Gastroesophageal sphincter (tissue), 4 donors: ENCODE measurements at regions not wholly inside any gene's neighbourhood (a gene's known extent, or its start where the extent isn't known, plus 50 kb on each side); places are given as distances from the start of the nearest gene placed in this dataset.

Experiments used
- ATAC-seq: fragments of 150-250 bp; one replicate; pipeline ENCODE4 v1.9.1; 2016; ENCODE audit warnings: mild to moderate bottlenecking, moderate library complexity
- H3K27ac ChIP-seq, 4 donors: fragments of 200-600 bp; sonication (generic) in 3 of 4; 1 replicate in 3 of 4; 2 replicates in 1 of 4; pipeline ENCODE4 v1.5.1; 2016 to 2019
- H3K27me3 ChIP-seq: fragments of 200-600 bp; sonication (generic); one replicate; pipeline ENCODE4 v1.5.1; 2019
- H3K36me3 ChIP-seq, 2 donors: fragments of 200-600 bp; sonication (generic); one replicate each; pipeline ENCODE4 v1.5.1; 2019; ENCODE audit warnings: control low read depth in 1 of 2
- H3K4me1 ChIP-seq, 3 donors: fragments of 200-600 bp; sonication (generic); 1 replicate in 2 of 3; 2 replicates in 1 of 3; pipeline ENCODE4 v1.5.1; 2016 to 2019; ENCODE audit warnings: control low read depth in 2 of 3
- H3K4me3 ChIP-seq, 2 donors: fragments of 200-600 bp; sonication (generic); one replicate each; pipeline ENCODE4 v1.5.1; 2019; ENCODE audit warnings: mild to moderate bottlenecking in 1 of 2, moderate library complexity in 1 of 2
- H3K9me3 ChIP-seq, 3 donors: fragments of 200-600 bp; sonication (generic); one replicate each; pipeline ENCODE4 v1.5.1; 2017 to 2019; ENCODE audit warnings: control low read depth in 2 of 3
- CTCF ChIP-seq, 4 experiments: fragments of 200-600 bp in 2 of 4; fragments of 450-650 bp in 2 of 4; sonication (generic) in 1 of 4; IDR thresholded peaks; one replicate each; pipeline ENCODE4 v1.5.1; 2017 to 2019; ENCODE audit warnings: antibody characterized with exemption in 4 of 4, mild to moderate bottlenecking in 2 of 4, moderate library complexity in 2 of 4
- WGBS, 2 donors: methylation state at CpG; one replicate each; pipeline ENCODE4 v1.1.5; 2018; ENCODE audit warnings: low coverage in 1 of 2; 5-methylcytosine and 5-hydroxymethylcytosine counted together

- H3K9me3 ChIP-seq: no peaks in the 10 kb centered on the region
- H3K4me3 ChIP-seq: no peak overlapping the region
- no peaks in the 10 kb centered on the region for H3K27me3 ChIP-seq
- TF ChIP-seq CTCF (IDR thresholded peaks at IDR 0.05): no peak
- ATAC-seq: no peak
- no peaks in the 10 kb centered on the region for H3K4me1 ChIP-seq
- 89 to 100% methylated on average over 1 to 2 of the region's 2 CpGs for WGBS, 2 donors
- H3K27ac ChIP-seq: no peak overlapping the region
- H3K36me3 ChIP-seq: no peaks in the 10 kb centered on the region
Measured at GRCh38 chr1:183704131-183704530, 51.0 kb upstream of the APOBEC4 start.
